Colonic mucosa (tissue), 4 donors: ENCODE measurements at regions not wholly inside any gene's neighbourhood (a gene's known extent, or its start where the extent isn't known, plus 50 kb on each side); places are given as distances from the start of the nearest gene placed in this dataset.

Experiments
- DNase-seq: peaks from one replicate; pipeline ENCODE4 v3.0.0-alpha.2; 2020
- H3K27ac ChIP-seq: fragments of 200-600 bp; one replicate; pipeline ENCODE4 v1.8.0; 2021
- H3K27me3 ChIP-seq: fragments of 200-600 bp; one replicate; pipeline ENCODE4 v1.8.0; 2021
- H3K36me3 ChIP-seq: fragments of 200-600 bp; one replicate; pipeline ENCODE4 v1.8.0; 2021
- H3K4me1 ChIP-seq: fragments of 200-600 bp; one replicate; pipeline ENCODE4 v1.8.0; 2021; ENCODE audit warnings: mild to moderate bottlenecking
- H3K4me3 ChIP-seq: fragments of 200-600 bp; one replicate; pipeline ENCODE4 v1.8.0; 2021
- H3K9ac ChIP-seq, 2 donors: one replicate each; pipeline ENCODE4 v1.7.0; 2013; ENCODE audit warnings: control low read depth in 2 of 2, low read depth in 2 of 2, low read length in 2 of 2
- H3K9me3 ChIP-seq: fragments of 200-600 bp; one replicate; pipeline ENCODE4 v1.8.0; 2021
- intact Hi-C: fragments of 100-400 bp; cut with DNase I; formaldehyde crosslinking; loops from one replicate; pipeline ENCODE4 v1.14.1; 2022
- TF ChIP-seq, protein P1 (sequence below): fragments of 200-600 bp; IDR thresholded peaks from one replicate; pipeline ENCODE4 v1.8.0; 2022; ENCODE audit warnings: antibody characterized with exemption, mild to moderate bottlenecking
- donor health status: healthy.
- donor health status: DM: no; HTN: no; CAD: no.
- donor health status: DM: no; HTN: no; CAD: no.

DNA sequence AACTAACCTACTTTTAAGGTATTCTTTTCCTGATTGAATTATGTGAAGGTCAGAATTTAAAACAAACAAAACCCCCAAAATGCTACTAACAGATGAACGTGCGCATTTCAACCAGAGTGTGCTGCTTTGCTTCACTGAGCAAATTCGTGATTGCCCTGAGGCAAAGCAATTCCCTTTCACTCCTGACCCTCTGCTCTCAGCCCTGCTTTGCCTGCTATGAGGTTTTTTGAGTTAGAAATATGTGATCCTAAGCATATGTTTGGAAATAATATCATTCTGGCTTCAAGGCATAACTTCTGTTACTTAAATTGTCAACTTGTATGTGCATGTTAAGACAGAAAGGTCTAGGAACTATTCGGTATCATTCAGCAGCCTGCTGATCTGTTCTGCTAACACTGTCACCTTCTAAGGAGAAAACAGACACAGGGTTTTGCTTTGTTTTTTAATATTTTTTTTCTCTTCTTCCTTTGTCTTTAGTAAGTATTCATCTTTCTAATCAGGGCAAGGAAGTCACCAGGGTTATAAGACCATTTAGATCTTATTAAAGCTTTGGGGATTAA is 124.2 kb downstream of the GNAT3 start:
- intact Hi-C loops, result no loop called here
- Histone ChIP-seq H3K9ac (no peak overlapping the region), H3K36me3 (no peaks in the 10 kb centered on the region), H3K27ac (no peak overlapping the region), H3K4me1 (no peaks in the 10 kb centered on the region), H3K9me3 (no peaks in the 10 kb centered on the region), H3K27me3 (no peaks in the 10 kb centered on the region), H3K4me3 (no peak overlapping the region)
- no peak for DNase-seq
- TF ChIP-seq, protein P1, sequence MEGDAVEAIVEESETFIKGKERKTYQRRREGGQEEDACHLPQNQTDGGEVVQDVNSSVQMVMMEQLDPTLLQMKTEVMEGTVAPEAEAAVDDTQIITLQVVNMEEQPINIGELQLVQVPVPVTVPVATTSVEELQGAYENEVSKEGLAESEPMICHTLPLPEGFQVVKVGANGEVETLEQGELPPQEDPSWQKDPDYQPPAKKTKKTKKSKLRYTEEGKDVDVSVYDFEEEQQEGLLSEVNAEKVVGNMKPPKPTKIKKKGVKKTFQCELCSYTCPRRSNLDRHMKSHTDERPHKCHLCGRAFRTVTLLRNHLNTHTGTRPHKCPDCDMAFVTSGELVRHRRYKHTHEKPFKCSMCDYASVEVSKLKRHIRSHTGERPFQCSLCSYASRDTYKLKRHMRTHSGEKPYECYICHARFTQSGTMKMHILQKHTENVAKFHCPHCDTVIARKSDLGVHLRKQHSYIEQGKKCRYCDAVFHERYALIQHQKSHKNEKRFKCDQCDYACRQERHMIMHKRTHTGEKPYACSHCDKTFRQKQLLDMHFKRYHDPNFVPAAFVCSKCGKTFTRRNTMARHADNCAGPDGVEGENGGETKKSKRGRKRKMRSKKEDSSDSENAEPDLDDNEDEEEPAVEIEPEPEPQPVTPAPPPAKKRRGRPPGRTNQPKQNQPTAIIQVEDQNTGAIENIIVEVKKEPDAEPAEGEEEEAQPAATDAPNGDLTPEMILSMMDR, result no peak

DNA sequence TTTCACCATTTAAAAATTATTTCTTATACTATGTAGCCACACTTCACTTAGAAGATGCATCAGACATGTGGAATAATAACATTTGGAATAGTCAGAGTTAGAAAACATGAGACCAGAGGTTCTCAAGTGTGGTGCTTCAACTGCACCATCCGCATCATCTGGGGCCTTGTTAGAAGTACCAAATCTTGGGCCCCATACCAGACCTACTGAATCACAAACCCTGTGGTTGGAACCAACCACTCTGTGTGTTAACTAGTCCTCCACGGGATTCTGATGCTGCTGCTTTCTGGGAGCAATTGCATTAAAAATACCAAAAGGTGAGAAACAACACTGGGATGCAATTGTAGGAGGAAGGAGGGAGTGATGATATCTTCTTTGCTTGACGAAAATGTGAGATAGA is 125.2 kb downstream of the GNAT3 start:
- H3K4me1 ChIP-seq, result no peaks in the 10 kb centered on the region
- H3K27me3 ChIP-seq, result no peaks in the 10 kb centered on the region
- no peak overlapping the region for H3K4me3 ChIP-seq
- H3K9ac ChIP-seq, result no peak overlapping the region
- DNase-seq, result no peak
- no peaks in the 10 kb centered on the region for H3K36me3 ChIP-seq
- no peaks in the 10 kb centered on the region for H3K9me3 ChIP-seq
- TF ChIP-seq, protein P1, result no peak
- no peak overlapping the region for H3K27ac ChIP-seq
- intact Hi-C loops, result no loop called here

DNA sequence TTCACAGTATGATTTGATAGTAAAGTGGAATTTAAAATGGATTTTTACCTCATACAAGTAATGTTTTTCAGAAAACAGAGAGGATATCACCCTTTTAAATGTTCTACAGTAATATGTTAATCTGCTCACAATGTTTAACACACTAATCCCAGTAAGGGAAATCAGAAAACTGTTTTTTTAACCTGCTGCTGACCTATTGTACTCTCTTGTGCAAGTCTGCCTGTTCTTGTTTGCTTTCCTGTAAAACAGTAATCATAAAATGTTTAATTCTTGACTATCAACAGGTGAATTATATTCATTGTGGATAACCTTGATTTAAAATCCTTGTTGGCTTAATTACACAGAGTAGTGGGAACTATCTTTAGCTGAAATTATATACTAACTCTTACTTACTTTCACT is 126.4 kb downstream of the GNAT3 start:
- no peak for DNase-seq
- Histone ChIP-seq H3K27me3 (no peaks in the 10 kb centered on the region), H3K27ac (no peak overlapping the region), H3K4me3 (no peak overlapping the region), H3K4me1 (no peaks in the 10 kb centered on the region), H3K9ac (no peak overlapping the region), H3K36me3 (no peaks in the 10 kb centered on the region), H3K9me3 (no peaks in the 10 kb centered on the region)
- TF ChIP-seq, protein P1, result no peak
- intact Hi-C loops, result no loop called here

DNA sequence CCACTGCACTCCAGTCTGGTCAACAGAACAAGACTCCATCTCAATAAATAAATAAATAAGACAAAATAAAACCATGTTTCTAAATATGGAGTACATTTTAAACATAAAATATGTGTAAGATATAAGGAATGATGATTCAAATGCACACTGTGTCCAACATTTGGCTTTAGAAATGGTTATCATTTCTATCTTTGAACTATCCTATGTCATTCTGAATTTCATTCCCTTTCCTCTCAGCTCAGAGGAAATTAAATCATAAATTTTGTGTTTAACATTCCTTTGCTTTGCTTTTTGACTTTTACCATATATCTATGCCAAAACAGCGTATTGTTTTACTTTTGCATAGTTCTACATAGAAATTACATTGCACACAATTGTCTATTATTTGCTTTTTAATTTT is 130.9 kb downstream of the GNAT3 start:
- no peak overlapping the region for H3K27ac ChIP-seq
- H3K4me3 ChIP-seq, result no peak overlapping the region
- H3K9me3 ChIP-seq, result no peaks in the 10 kb centered on the region
- no peak overlapping the region for H3K9ac ChIP-seq
- no peaks in the 10 kb centered on the region for H3K4me1 ChIP-seq
- intact Hi-C loops, result no loop called here
- DNase-seq, result no peak
- H3K27me3 ChIP-seq, result no peaks in the 10 kb centered on the region
- H3K36me3 ChIP-seq, result no peaks in the 10 kb centered on the region
- TF ChIP-seq, protein P1, result no peak

DNA sequence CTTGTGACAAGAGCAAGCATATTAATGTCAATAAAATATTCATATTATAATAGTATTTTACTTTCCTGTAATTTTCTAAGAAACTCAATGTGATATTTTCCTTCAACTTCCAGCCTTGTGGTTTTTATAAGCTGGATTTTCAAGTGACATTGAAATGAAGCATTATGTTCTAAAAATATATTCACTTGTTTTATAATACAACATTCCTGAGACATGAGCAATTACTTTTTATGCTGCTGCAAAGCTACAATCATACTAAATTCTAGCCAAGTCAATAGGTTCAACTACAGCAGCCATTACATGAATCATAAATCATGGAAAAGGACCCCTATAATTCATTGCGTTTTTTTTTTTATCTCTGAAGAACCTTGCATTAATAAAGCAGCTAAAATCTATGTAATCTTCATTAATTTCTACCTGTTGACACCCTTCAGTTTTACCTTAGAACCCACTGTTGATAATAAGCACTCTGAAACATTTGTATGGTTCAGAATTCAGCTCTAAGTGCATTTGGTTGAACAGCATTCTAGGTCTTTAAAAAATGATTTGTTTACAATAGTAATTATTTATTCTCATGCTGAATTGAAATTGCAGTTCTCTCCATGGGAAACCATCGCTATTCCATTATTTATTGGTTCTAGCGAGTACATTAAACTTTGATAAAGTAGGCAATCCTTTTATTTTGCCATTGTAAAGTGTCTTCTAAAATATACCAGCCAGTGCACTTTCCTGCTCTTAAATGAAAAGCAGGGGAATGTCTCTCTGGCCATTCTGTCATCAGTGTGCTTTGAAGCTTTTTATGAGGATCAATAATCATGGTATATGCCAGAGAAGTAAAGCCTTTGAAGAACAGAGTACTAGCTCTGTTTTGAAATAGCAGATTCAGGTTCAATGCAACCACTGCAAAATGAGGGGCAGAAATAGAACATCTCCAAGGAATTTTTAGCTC is 132.6 kb downstream of the GNAT3 start:
- Histone ChIP-seq H3K27ac (no peak overlapping the region), H3K4me1 (no peaks in the 10 kb centered on the region), H3K27me3 (no peaks in the 10 kb centered on the region), H3K9ac (no peak overlapping the region), H3K9me3 (no peaks in the 10 kb centered on the region), H3K36me3 (no peaks in the 10 kb centered on the region), H3K4me3 (no peak overlapping the region)
- intact Hi-C loops, result no loop called here
- TF ChIP-seq, protein P1, result no peak
- DNase-seq, result no peak
